Transverse colon (tissue), 4 donors: ENCODE measurements at regions not wholly inside any gene's neighbourhood (a gene's known extent, or its start where the extent isn't known, plus 50 kb on each side); places are given as distances from the start of the nearest gene placed in this dataset.

ENCODE experiments used
- CTCF ChIP-seq, 5 experiments: fragments of 200-600 bp in 3 of 5; fragments of 450-650 bp in 2 of 5; sonication (generic) in 3 of 5; IDR thresholded peaks; 1 replicate in 2 of 5; 2 replicates in 3 of 5; pipeline ENCODE4 v1.5.1; 2016 to 2017; ENCODE audit warnings: antibody characterized with exemption in 5 of 5, inconsistent platforms in 3 of 5, mild to moderate bottlenecking in 2 of 5, moderate library complexity in 1 of 5
- EP300 ChIP-seq: sonication (generic); formaldehyde crosslinking; IDR thresholded peaks from one replicate; pipeline ENCODE4 v1.6.1; 2017; ENCODE audit warnings: antibody characterized with exemption, low read depth
- POLR2A ChIP-seq: fragments of 450-650 bp; IDR thresholded peaks from one replicate; pipeline ENCODE4 v1.6.1; 2016; ENCODE audit warnings: antibody characterized with exemption, mild to moderate bottlenecking, moderate library complexity
- POLR2AphosphoS5 ChIP-seq, 3 donors: sonication (generic); formaldehyde crosslinking; IDR thresholded peaks; one replicate each; pipeline ENCODE4 v1.6.1; 2016; ENCODE audit warnings: antibody characterized with exemption in 3 of 3

- TF ChIP-seq CTCF (IDR thresholded peaks at IDR 0.05) = no peak
- TF ChIP-seq POLR2AphosphoS5 (IDR thresholded peaks at IDR 0.05) = no peak
- TF ChIP-seq POLR2A = no peak
- no peak for TF ChIP-seq EP300
These were observed 353.0 kb downstream of the ADAM29 start for GRCh38 chr4:175271010-175271630.
